ENCODE measurements at regions not wholly inside any gene's neighbourhood (a gene's known extent, or its start where the extent isn't known, plus 50 kb on each side); places are given as distances from the start of the nearest gene placed in this dataset.

- TF ChIP-seq, protein P1, sequence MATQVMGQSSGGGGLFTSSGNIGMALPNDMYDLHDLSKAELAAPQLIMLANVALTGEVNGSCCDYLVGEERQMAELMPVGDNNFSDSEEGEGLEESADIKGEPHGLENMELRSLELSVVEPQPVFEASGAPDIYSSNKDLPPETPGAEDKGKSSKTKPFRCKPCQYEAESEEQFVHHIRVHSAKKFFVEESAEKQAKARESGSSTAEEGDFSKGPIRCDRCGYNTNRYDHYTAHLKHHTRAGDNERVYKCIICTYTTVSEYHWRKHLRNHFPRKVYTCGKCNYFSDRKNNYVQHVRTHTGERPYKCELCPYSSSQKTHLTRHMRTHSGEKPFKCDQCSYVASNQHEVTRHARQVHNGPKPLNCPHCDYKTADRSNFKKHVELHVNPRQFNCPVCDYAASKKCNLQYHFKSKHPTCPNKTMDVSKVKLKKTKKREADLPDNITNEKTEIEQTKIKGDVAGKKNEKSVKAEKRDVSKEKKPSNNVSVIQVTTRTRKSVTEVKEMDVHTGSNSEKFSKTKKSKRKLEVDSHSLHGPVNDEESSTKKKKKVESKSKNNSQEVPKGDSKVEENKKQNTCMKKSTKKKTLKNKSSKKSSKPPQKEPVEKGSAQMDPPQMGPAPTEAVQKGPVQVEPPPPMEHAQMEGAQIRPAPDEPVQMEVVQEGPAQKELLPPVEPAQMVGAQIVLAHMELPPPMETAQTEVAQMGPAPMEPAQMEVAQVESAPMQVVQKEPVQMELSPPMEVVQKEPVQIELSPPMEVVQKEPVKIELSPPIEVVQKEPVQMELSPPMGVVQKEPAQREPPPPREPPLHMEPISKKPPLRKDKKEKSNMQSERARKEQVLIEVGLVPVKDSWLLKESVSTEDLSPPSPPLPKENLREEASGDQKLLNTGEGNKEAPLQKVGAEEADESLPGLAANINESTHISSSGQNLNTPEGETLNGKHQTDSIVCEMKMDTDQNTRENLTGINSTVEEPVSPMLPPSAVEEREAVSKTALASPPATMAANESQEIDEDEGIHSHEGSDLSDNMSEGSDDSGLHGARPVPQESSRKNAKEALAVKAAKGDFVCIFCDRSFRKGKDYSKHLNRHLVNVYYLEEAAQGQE (IDR thresholded peaks at IDR 0.05; ENCODE audit: unreplicated experiment): no peak
- no peak for TF ChIP-seq POLR2AphosphoS5 (IDR thresholded peaks at IDR 0.05; ENCODE audit: low read depth)
These were observed 986.0 kb upstream of the SPRY2 start (continued) for GRCh38 chr13:81326913-81327312.

DNA sequence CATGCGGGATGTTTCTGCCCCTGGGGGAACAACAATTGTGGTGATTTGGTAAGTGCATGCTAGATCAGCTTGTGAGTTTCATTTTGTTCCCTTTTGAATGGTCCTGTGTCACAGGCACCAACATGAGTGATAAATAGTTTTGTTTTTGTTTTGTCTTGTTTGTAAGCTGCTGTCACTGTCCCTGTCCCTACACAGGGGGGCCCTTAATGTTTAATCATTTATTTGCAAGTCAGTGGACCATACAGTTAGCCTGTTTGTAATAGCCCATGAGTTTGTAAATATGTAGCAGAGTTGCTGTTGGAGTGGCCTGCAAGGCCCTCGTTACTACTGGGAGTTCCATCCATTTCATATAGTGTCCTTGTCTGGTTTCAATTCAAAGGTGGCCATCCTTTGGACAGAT lies 979.6 kb upstream of the SPRY2 start:
- H2AFZ ChIP-seq: no peak overlapping the region

More for the DNA sequence above, 979.6 kb upstream of the SPRY2 start:
- Histone ChIP-seq H4K20me1 (replicated peaks; ENCODE audit: insufficient read depth) (no peaks in the 10 kb centered on the region), H3K4me2 (no peak overlapping the region), H3K4me1 (ENCODE audit: insufficient read depth) (no peaks in the 10 kb centered on the region), H3K27ac (ENCODE audit: low read depth) (no peak overlapping the region), H3K36me3 (ENCODE audit: insufficient read depth) (no peaks in the 10 kb centered on the region), H3K79me2 (replicated peaks; ENCODE audit: insufficient read depth) (no peaks in the 10 kb centered on the region), H3K9me2 (ENCODE audit: insufficient read depth) (peaks cover 5% of the 10 kb centered on the region; the same call in 1 of the 2 replicates), H3K27me3 (ENCODE audit: insufficient read depth) (no peaks in the 10 kb centered on the region), H3K4me3 (no peak overlapping the region), H3F3A (replicated peaks; ENCODE audit: low read depth) (no peaks in the 10 kb centered on the region)
- Mint-ChIP-seq H3K27me3 (ENCODE audit: insufficient read depth, low read depth, poor library complexity) (peaks cover 2% of the 10 kb centered on the region), H3K4me3 (no peak overlapping the region), H3K36me3 (ENCODE audit: low read depth) (no peaks in the 10 kb centered on the region), H3K27ac (no peak overlapping the region), H3K9me3 (no peaks in the 10 kb centered on the region), H3K4me1 (peaks cover 5% of the 10 kb centered on the region; the same call in 2 of the 3 replicates)
- no peak for ATAC-seq
- TF ChIP-seq ZNF114 (CRISPR knock-in tag; IDR thresholded peaks at IDR 0.05) (no peak), ZNF462 (CRISPR knock-in tag; IDR thresholded peaks at IDR 0.05) (no peak), POLR2AphosphoS5 (IDR thresholded peaks at IDR 0.05; ENCODE audit: low read depth) (no peak), ZNF331 (CRISPR knock-in tag; IDR thresholded peaks at IDR 0.05; ENCODE audit: low read depth) (no peak), EZH2phosphoT487 (IDR thresholded peaks at IDR 0.05; ENCODE audit: unreplicated experiment) (no peak), CREB1 (CRISPR knock-in tag; IDR thresholded peaks at IDR 0.05; ENCODE audit: low read depth) (no peak)
- TF ChIP-seq, protein P1 (IDR thresholded peaks at IDR 0.05; ENCODE audit: unreplicated experiment): no peak
- TF ChIP-seq, protein P2, sequence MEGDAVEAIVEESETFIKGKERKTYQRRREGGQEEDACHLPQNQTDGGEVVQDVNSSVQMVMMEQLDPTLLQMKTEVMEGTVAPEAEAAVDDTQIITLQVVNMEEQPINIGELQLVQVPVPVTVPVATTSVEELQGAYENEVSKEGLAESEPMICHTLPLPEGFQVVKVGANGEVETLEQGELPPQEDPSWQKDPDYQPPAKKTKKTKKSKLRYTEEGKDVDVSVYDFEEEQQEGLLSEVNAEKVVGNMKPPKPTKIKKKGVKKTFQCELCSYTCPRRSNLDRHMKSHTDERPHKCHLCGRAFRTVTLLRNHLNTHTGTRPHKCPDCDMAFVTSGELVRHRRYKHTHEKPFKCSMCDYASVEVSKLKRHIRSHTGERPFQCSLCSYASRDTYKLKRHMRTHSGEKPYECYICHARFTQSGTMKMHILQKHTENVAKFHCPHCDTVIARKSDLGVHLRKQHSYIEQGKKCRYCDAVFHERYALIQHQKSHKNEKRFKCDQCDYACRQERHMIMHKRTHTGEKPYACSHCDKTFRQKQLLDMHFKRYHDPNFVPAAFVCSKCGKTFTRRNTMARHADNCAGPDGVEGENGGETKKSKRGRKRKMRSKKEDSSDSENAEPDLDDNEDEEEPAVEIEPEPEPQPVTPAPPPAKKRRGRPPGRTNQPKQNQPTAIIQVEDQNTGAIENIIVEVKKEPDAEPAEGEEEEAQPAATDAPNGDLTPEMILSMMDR (conservative IDR thresholded peaks at IDR 0.05; ENCODE audit: low read depth in 2 of 2): no peak
- no peak for DNase-seq (ENCODE audit: low spot score)
